ENCODE measurements at regions not wholly inside any gene's neighbourhood (a gene's known extent, or its start where the extent isn't known, plus 50 kb on each side); places are given as distances from the start of the nearest gene placed in this dataset.

GRCh38 chr1:81695741-81696140, 105.0 kb upstream of the ADGRL2 start:
- TF ChIP-seq CTCF (IDR thresholded peaks at IDR 0.05; ENCODE audit: insufficient read depth, low read length, poor library complexity, severe bottlenecking) (no peak), EZH2phosphoT487 (conservative IDR thresholded peaks at IDR 0.05; ENCODE audit: low read length) (no peak)

Data from SU-DHL-6 (cell line).